Ishikawa (cell line): ENCODE measurements at regions not wholly inside any gene's neighbourhood (a gene's known extent, or its start where the extent isn't known, plus 50 kb on each side); places are given as distances from the start of the nearest gene placed in this dataset.
A peak's percentile ranks its signal among the peaks of the same experiment; 100 is the strongest.

ENCODE experiments used
- CEBPB ChIP-seq: IDR thresholded peaks from 2 replicates; pipeline ENCODE4 v1.6.1; 2012
- CREB1 ChIP-seq: IDR thresholded peaks from 2 replicates; pipeline ENCODE4 v1.6.1; 2012; ENCODE audit warnings: low read depth
- EGR1 ChIP-seq: IDR thresholded peaks from 2 replicates; pipeline ENCODE4 v1.6.1; 2012
- EP300 ChIP-seq: IDR thresholded peaks from 2 replicates; pipeline ENCODE4 v1.6.1; 2012; ENCODE audit warnings: borderline replicate concordance
- FOXM1 ChIP-seq: IDR thresholded peaks from 2 replicates; pipeline ENCODE4 v1.6.1; 2012; ENCODE audit warnings: low read depth, borderline replicate concordance
- MAX ChIP-seq: IDR thresholded peaks from 2 replicates; pipeline ENCODE4 v1.6.1; 2012
- NFIC ChIP-seq: IDR thresholded peaks from 2 replicates; pipeline ENCODE4 v1.6.1; 2012
- RAD21 ChIP-seq: IDR thresholded peaks from 2 replicates; pipeline ENCODE4 v1.6.1; 2012; ENCODE audit warnings: low read depth
- REST ChIP-seq: IDR thresholded peaks from 2 replicates; pipeline ENCODE4 v1.6.1; 2012; ENCODE audit warnings: low read depth, mild to moderate bottlenecking
- TAF1 ChIP-seq: IDR thresholded peaks from 2 replicates; pipeline ENCODE4 v1.6.1; 2012; ENCODE audit warnings: low read depth, mild to moderate bottlenecking
- TCF12 ChIP-seq: IDR thresholded peaks from 2 replicates; pipeline ENCODE4 v1.6.1; 2012; ENCODE audit warnings: low read depth
- TEAD4 ChIP-seq: IDR thresholded peaks from 2 replicates; pipeline ENCODE4 v1.6.1; 2012
- USF1 ChIP-seq: IDR thresholded peaks from 2 replicates; pipeline ENCODE4 v1.6.1; 2012
- YY1 ChIP-seq: IDR thresholded peaks from 2 replicates; pipeline ENCODE4 v1.6.1; 2012; ENCODE audit warnings: low read depth
- ZBTB7A ChIP-seq: IDR thresholded peaks from 2 replicates; pipeline ENCODE4 v1.6.1; 2012; ENCODE audit warnings: low read depth

- no peak for TF ChIP-seq RAD21
- TF ChIP-seq TAF1 = no peak
- TF ChIP-seq YY1 = no peak
- 0 out of 2 replicates have a peak, but pooled peaks have one; percentile 9 for TF ChIP-seq NFIC
- no peak for TF ChIP-seq EP300
Observed at GRCh38 chr2:167471734-167472133, 583.5 kb downstream of the XIRP2 start.

DNA sequence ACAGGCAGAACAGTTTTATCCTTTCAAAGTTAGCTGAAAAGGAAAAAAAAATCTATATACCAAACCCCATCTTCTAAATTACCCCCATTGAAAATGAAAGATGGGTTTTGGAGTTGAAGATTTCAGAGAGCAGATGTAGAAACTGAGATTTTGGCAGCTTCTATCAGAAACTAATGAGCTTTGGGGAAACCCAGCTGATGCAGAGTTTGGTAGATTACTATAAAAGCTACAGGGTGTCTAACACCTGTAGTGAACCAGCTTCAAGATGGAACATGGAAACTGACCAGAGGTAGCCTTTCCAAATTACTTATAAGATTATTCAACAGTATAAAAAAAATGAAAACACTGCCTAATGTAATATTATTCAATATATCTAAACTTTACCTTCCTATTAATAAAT is 583.1 kb downstream of the XIRP2 start:
- TF ChIP-seq CEBPB (no peak), TAF1 (no peak), TCF12 (no peak), MAX (no peak), CREB1 (no peak), FOXM1 (no peak), NFIC (no peak), EP300 (no peak), EGR1 (no peak), ZBTB7A (no peak), RAD21 (no peak), REST (no peak), USF1 (no peak), TEAD4 (no peak)

GRCh38 chr2:167462379-167462778 is 574.1 kb downstream of the XIRP2 start:
- no peak for TF ChIP-seq CEBPB
- no peak for TF ChIP-seq FOXM1
- no peak for TF ChIP-seq TAF1
- no peak for TF ChIP-seq EP300
- TF ChIP-seq EGR1 = no peak
- no peak for TF ChIP-seq TCF12
- TF ChIP-seq CREB1 = no peak
- TF ChIP-seq TEAD4 = no peak
- no peak for TF ChIP-seq RAD21
- TF ChIP-seq NFIC = no peak
- no peak for TF ChIP-seq YY1
- TF ChIP-seq ZBTB7A = no peak
- no peak for TF ChIP-seq MAX
- no peak for TF ChIP-seq USF1
- no peak for TF ChIP-seq REST

DNA sequence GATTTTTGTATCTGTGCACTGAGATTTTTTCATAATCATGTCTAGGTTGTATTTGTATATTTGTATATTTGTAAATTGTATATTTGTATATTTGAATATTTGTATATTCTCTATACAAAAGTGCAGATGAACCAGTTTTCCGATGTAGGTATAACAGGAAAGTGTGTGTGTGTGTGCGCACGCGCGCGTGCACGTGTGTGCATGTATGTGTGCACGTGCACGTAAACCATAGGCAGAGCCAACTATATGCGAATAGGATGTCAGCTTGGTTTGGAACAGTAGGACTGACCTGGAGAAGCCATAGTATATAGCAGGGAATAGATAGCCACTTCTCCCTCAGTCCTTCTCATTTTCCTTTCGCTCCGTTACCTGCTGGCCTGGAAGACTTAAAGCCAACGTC is 565.8 kb downstream of the XIRP2 start:
- TF ChIP-seq TCF12 (no peak), REST (no peak), FOXM1 (no peak), USF1 (no peak), ZBTB7A (no peak), TEAD4 (no peak), TAF1 (no peak), RAD21 (no peak), YY1 (no peak), EP300 (no peak), EGR1 (no peak), MAX (no peak), NFIC (no peak), CEBPB (no peak), CREB1 (no peak)
